ENCODE measurements at regions not wholly inside any gene's neighbourhood (a gene's known extent, or its start where the extent isn't known, plus 50 kb on each side); places are given as distances from the start of the nearest gene placed in this dataset.

- 0% methylated on average over 1 of the region's 1 CpG for WGBS (ENCODE audit: insufficient coverage, low coverage, missing lambda C conversion rate)
- Histone ChIP-seq H3K4me3 (no peak overlapping the region), H3K9me3 (replicated peaks; ENCODE audit: control insufficient read depth, insufficient read depth, low read depth, low read length) (no peaks in the 10 kb centered on the region), H3K4me1 (replicated peaks in 1 of 2; ENCODE audit: control insufficient read depth in 2 of 2, insufficient read depth in 2 of 2, low read length in 2 of 2) (no peaks in the 10 kb centered on the region), H3K4me2 (ENCODE audit: insufficient read depth, low read length) (no peak overlapping the region), H3K9me1 (ENCODE audit: control insufficient read depth, insufficient read depth, low read length) (no peaks in the 10 kb centered on the region), H3K27me3 (ENCODE audit: control insufficient read depth in 2 of 2, insufficient read depth in 2 of 2, low read length in 2 of 2) (no peaks in the 10 kb centered on the region), H2AFZ (ENCODE audit: low read depth, low read length) (no peak overlapping the region), H3K27ac (ENCODE audit: extremely low read depth, low read depth, low read length) (no peak overlapping the region), H4K20me1 (replicated peaks; ENCODE audit: control insufficient read depth, insufficient read depth, low read length) (no peaks in the 10 kb centered on the region), H3K79me2 (ENCODE audit: control insufficient read depth, insufficient read depth, low read length) (no peaks in the 10 kb centered on the region), H3K9ac (ENCODE audit: insufficient read depth in 1 of 2, low read depth in 2 of 2, low read length in 2 of 2) (no peak overlapping the region), H3K36me3 (ENCODE audit: control insufficient read depth, insufficient read depth, low read length) (no peaks in the 10 kb centered on the region)
- intact Hi-C loops (cut with micrococcal nuclease), result no loop called here
- BruUV-seq (replicated peaks), result no TSS peak
- DNase-seq (ENCODE audit: extremely low read depth in 1 of 4, low spot score in 3 of 4) (no peak), FAIRE-seq (no peak), ATAC-seq (no peak)
- ChIA-PET CTCF (ENCODE audit: low intra/inter-chr PET ratio) (no interaction called here), POLR2A (no interaction called here)
- in situ Hi-C loops (cut with MboI), result no loop called here
- no peak for TF ChIP-seq NFYB (IDR thresholded peaks at IDR 0.05; ENCODE audit: extremely low read depth, insufficient read length)
- TF ChIP-seq JUND (IDR thresholded peaks at IDR 0.05; ENCODE audit: borderline replicate concordance, low read depth, low read length), result no peak
- no peak for TF ChIP-seq JUND (tag; IDR thresholded peaks at IDR 0.05; ENCODE audit: borderline replicate concordance, low read depth, low read length)
- no peak for TF ChIP-seq ETV6 (IDR thresholded peaks at IDR 0.05; ENCODE audit: borderline replicate concordance in 1 of 2, low read depth in 2 of 2, low read length in 1 of 2)
- no peak for TF ChIP-seq ETV6 (CRISPR knock-in tag; IDR thresholded peaks at IDR 0.05; ENCODE audit: borderline replicate concordance)
- TF ChIP-seq ERF (CRISPR knock-in tag; IDR thresholded peaks at IDR 0.05), result no peak
- TF ChIP-seq PRPF4 (IDR thresholded peaks at IDR 0.05; ENCODE audit: insufficient read depth, low read depth, low read length, poor library complexity, severe bottlenecking), result no peak
- no peak for TF ChIP-seq GTF2E2 (tag; IDR thresholded peaks at IDR 0.05)
- TF ChIP-seq GATAD2A (IDR thresholded peaks at IDR 0.05), result no peak
- TF ChIP-seq HNRNPLL (IDR thresholded peaks at IDR 0.05; ENCODE audit: low read depth, low read length, poor library complexity, severe bottlenecking), result no peak
- TF ChIP-seq BCL6 (CRISPR knock-in tag; IDR thresholded peaks at IDR 0.05), result no peak
- no peak for TF ChIP-seq GTF2F1 (IDR thresholded peaks at IDR 0.05; ENCODE audit: low read depth, low read length)
- TF ChIP-seq TRIM28 (IDR thresholded peaks at IDR 0.05), result no peak
- TF ChIP-seq CC2D1A (IDR thresholded peaks at IDR 0.05), result no peak
- TF ChIP-seq ZNF232 (CRISPR knock-in tag; IDR thresholded peaks at IDR 0.05), result no peak
- TF ChIP-seq ZNF609 (CRISPR knock-in tag; IDR thresholded peaks at IDR 0.05; ENCODE audit: borderline replicate concordance), result no peak
- TF ChIP-seq ZNF445 (CRISPR knock-in tag; IDR thresholded peaks at IDR 0.05; ENCODE audit: low read depth), result no peak
- no peak for TF ChIP-seq EGR1 (conservative IDR thresholded peaks at IDR 0.05)
- no peak for TF ChIP-seq FOXP4 (CRISPR knock-in tag; IDR thresholded peaks at IDR 0.05; ENCODE audit: borderline replicate concordance)
- no peak for TF ChIP-seq MEF2A (IDR thresholded peaks at IDR 0.05; ENCODE audit: control insufficient read depth, low read depth, low read length)
Observed at GRCh38 chr2:221107424-221107823, 464.7 kb downstream of the EPHA4 start.

Data from K562 (cell line).